Stomach (tissue), 4 donors: ENCODE measurements at regions not wholly inside any gene's neighbourhood (a gene's known extent, or its start where the extent isn't known, plus 50 kb on each side); places are given as distances from the start of the nearest gene placed in this dataset.

Experiments
- POLR2A ChIP-seq, 4 donors: fragments of 450-650 bp; IDR thresholded peaks; one replicate each; pipeline ENCODE4 v1.6.1; 2016; ENCODE audit warnings: antibody characterized with exemption in 4 of 4, control low read depth in 2 of 4, mild to moderate bottlenecking in 1 of 4, moderate library complexity in 1 of 4
- POLR2AphosphoS5 ChIP-seq, 3 donors: sonication (generic); formaldehyde crosslinking; IDR thresholded peaks; one replicate each; pipeline ENCODE4 v1.6.1; 2016; ENCODE audit warnings: antibody characterized with exemption in 3 of 3

GRCh38 chr9:105836936-105837660, 142.8 kb downstream of the TMEM38B start:
- TF ChIP-seq POLR2A (IDR thresholded peaks at IDR 0.05) = no peak
- TF ChIP-seq POLR2AphosphoS5 (IDR thresholded peaks at IDR 0.05) = no peak
